Thoracic aorta (tissue), 2 donors: ENCODE measurements at regions not wholly inside any gene's neighbourhood (a gene's known extent, or its start where the extent isn't known, plus 50 kb on each side); places are given as distances from the start of the nearest gene placed in this dataset.

ENCODE experiments used
- ATAC-seq: fragments of 150-250 bp; one replicate; pipeline ENCODE4 v1.8.0; 2017; ENCODE audit warnings: low read depth; ENCODE audit not compliant: insufficient number of reproducible peaks, low FRiP score
- DNase-seq: peaks from one replicate; pipeline ENCODE4 v3.0.0-alpha.2; 2020; ENCODE audit warnings: low spot score
- H3K27ac ChIP-seq, 2 donors: fragments of 200-600 bp; sonication (generic); 1 replicate in 1 of 2; 2 replicates in 1 of 2; pipeline ENCODE4 v1.5.1; 2016; ENCODE audit warnings: mild to moderate bottlenecking in 2 of 2, moderate library complexity in 2 of 2
- H3K27me3 ChIP-seq: fragments of 200-600 bp; sonication (generic); replicated peaks from 2 replicates; pipeline ENCODE4 v1.6.0; 2016; ENCODE audit warnings: mild to moderate bottlenecking; ENCODE audit not compliant: insufficient read depth
- H3K36me3 ChIP-seq: fragments of 200-600 bp; sonication (generic); one replicate; pipeline ENCODE4 v1.5.1; 2016
- H3K4me1 ChIP-seq, 2 donors: fragments of 200-600 bp; sonication (generic); 1 replicate in 1 of 2; 2 replicates in 1 of 2; pipeline versions ENCODE4 v1.5.1 to v1.6.0; 2016; ENCODE audit warnings: low read depth in 2 of 2, mild to moderate bottlenecking in 1 of 2; ENCODE audit not compliant: control insufficient read depth in 1 of 2
- H3K4me3 ChIP-seq: fragments of 200-600 bp; sonication (generic); 2 replicates; pipeline ENCODE4 v1.5.1; 2016; ENCODE audit warnings: mild to moderate bottlenecking
- H3K9me3 ChIP-seq: fragments of 200-600 bp; sonication (generic); 2 replicates; pipeline ENCODE4 v1.5.1; 2016
- TF ChIP-seq, protein P1 (sequence below): fragments of 200-600 bp; sonication (generic); IDR thresholded peaks from one replicate; pipeline ENCODE4 v1.5.1; 2019; ENCODE audit warnings: antibody characterized with exemption

DNA sequence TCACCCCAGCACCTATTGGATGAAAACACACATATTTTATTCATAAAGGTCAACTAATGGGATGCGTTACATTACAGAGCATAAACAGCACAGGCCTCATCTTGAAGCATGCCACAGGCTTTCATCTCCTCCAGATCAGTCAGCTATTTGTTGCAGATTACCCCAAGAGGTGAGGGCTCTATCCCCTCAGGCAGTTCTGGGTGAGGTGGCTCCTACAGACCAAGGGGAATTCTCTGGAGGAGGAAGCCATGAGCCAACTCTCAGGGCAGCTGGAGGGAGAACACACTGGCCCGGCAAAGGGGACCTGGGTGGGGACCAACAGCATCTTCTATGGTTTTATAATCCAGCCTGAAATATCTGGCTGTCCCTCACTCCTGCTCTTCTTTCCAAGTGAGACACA is 126.4 kb upstream of the BTBD3 start:
- no peak for ATAC-seq
- Histone ChIP-seq H3K27me3 (no peaks in the 10 kb centered on the region), H3K36me3 (no peaks in the 10 kb centered on the region), H3K4me1 (no peaks in the 10 kb centered on the region), H3K27ac (no peak overlapping the region), H3K4me3 (no peak overlapping the region), H3K9me3 (no peaks in the 10 kb centered on the region)
- no peak for DNase-seq
- TF ChIP-seq, protein P1, sequence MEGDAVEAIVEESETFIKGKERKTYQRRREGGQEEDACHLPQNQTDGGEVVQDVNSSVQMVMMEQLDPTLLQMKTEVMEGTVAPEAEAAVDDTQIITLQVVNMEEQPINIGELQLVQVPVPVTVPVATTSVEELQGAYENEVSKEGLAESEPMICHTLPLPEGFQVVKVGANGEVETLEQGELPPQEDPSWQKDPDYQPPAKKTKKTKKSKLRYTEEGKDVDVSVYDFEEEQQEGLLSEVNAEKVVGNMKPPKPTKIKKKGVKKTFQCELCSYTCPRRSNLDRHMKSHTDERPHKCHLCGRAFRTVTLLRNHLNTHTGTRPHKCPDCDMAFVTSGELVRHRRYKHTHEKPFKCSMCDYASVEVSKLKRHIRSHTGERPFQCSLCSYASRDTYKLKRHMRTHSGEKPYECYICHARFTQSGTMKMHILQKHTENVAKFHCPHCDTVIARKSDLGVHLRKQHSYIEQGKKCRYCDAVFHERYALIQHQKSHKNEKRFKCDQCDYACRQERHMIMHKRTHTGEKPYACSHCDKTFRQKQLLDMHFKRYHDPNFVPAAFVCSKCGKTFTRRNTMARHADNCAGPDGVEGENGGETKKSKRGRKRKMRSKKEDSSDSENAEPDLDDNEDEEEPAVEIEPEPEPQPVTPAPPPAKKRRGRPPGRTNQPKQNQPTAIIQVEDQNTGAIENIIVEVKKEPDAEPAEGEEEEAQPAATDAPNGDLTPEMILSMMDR, result no peak

DNA sequence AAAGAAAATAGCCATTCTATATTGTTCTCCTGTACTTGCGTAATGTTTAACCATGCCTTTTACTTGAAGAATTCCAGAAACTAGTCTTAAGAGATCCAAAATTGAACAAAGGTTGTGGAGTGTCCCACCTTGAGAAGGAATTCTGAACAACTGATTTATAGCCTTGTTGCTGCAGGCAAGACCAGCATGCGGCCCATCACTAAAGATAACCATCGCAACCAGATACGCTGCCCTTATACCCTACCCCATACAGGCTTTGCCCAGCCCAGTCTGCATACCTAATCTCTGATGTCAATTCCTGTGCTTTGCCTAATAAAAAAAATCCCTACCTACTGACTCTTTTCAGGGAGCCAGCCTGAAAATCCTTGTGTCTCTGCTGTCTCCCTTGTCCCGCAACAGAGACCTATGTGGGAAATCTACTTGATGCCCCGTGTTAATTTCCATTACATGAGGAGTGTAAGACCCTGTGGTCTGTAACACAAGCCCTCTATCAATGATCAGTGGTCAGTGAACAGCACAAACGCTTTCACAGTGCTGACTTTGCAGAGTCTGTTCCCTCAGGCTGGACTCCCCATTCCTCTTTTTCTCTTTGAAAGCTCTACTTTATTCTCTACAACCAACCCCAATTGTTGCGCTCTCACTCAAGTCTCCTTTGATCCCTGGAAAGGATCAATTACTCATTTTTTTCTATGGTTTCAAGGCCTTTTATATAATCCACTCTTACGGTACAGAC is 125.7 kb upstream of the BTBD3 start:
- Histone ChIP-seq H3K4me1 (no peaks in the 10 kb centered on the region), H3K36me3 (no peaks in the 10 kb centered on the region), H3K4me3 (no peak overlapping the region), H3K27ac (no peak overlapping the region), H3K9me3 (no peaks in the 10 kb centered on the region), H3K27me3 (no peaks in the 10 kb centered on the region)
- DNase-seq, result no peak
- TF ChIP-seq, protein P1, result no peak
- no peak for ATAC-seq

DNA sequence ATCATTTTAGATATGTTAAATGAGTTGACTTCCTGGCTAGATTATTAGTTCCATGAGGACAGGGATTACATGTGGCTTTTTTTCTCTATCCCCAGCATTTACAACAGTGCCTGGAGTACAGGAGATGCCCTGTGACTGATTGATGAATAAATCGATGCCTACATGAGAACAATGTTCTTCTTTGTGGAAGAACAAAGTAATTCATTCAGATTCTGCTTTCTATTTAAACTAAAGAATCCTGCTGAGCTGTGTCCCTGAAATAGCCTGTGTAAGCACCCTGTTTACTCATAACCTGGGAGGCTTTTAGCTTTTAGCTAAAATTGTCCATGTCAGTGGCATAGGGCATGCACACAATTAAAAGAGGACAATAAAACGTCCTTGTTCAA is 125.1 kb upstream of the BTBD3 start:
- no peak overlapping the region for H3K27ac ChIP-seq
- H3K4me3 ChIP-seq, result no peak overlapping the region
- no peak for DNase-seq
- no peaks in the 10 kb centered on the region for H3K9me3 ChIP-seq
- H3K4me1 ChIP-seq, result no peaks in the 10 kb centered on the region
- TF ChIP-seq, protein P1, result no peak
- H3K27me3 ChIP-seq, result no peaks in the 10 kb centered on the region
- H3K36me3 ChIP-seq, result no peaks in the 10 kb centered on the region
- ATAC-seq, result no peak

DNA sequence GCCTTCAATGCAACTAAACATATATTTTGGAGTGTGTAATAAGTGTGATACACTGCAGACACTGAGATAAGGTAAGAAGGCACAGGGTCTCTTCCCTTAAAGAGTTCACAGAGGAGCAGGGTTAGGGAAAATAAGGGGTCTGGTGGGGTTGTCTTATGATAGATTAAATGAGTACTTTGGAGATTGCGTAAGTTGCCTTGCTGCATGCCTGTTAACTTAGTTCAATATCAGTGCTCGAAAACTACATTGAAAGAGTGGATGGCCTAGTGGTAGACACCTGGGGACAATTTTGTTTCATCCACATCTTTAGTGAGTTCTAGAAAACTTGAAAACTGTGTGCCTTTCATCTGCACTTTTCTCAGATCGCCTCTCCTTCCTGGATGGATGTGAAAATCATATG is 123.2 kb upstream of the BTBD3 start:
- DNase-seq (no peak), ATAC-seq (no peak)

DNA sequence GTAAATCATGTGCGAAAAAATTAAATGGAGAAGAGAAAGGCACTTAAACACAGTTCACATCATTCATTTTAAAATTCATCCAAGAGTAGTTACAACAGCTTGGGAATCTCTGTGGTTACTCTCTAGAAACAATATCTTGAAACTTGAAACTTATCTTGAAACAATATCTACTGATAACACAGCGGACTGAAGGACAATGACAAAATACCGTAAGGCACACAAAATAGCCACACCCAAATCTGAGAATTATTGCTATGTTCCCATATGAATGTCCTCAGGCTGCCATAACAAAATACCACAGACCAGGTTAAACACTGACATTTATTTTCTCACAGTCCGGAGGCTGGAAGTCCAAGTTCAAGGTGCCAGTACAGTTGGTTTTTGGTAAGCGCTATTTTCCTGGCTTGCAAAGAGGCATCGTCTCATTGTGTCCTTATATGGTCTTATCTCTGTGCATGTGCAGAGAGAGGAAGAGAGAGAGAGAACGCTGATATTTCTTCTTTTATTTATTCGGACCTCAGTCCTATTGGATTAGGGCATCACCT is 122.5 kb upstream of the BTBD3 start:
- TF ChIP-seq, protein P1, result no peak
- H3K27me3 ChIP-seq, result no peaks in the 10 kb centered on the region
- no peak for DNase-seq
- H3K4me3 ChIP-seq, result no peak overlapping the region
- no peaks in the 10 kb centered on the region for H3K4me1 ChIP-seq
- no peak for ATAC-seq
- no peaks in the 10 kb centered on the region for H3K36me3 ChIP-seq
- H3K9me3 ChIP-seq, result no peaks in the 10 kb centered on the region
- H3K27ac ChIP-seq, result no peak overlapping the region

More for the DNA sequence above, 123.2 kb upstream of the BTBD3 start:
- TF ChIP-seq, protein P1, result no peak
- H3K9me3 ChIP-seq, result no peaks in the 10 kb centered on the region
- H3K4me1 ChIP-seq, result no peaks in the 10 kb centered on the region
- no peak overlapping the region for H3K4me3 ChIP-seq
- no peak overlapping the region for H3K27ac ChIP-seq
- no peaks in the 10 kb centered on the region for H3K36me3 ChIP-seq
- H3K27me3 ChIP-seq, result no peaks in the 10 kb centered on the region
